Activated T-cell treated with anti-CD3 and anti-CD28 coated beads, Interleukin-2, amount 50 U/mL, for 24 hours (primary cell): ENCODE measurements at regions not wholly inside any gene's neighbourhood (a gene's known extent, or its start where the extent isn't known, plus 50 kb on each side); places are given as distances from the start of the nearest gene placed in this dataset.

Experiments used
- DNase-seq: peaks from one replicate; pipeline ENCODE4 v3.0.0-alpha.2; 2020
- H3K27ac Mint-ChIP-seq: 2 replicates; pipeline ENCODE4 v1.8.0; 2020; ENCODE audit warnings: mild to moderate bottlenecking, mixed read lengths
- H3K27me3 Mint-ChIP-seq: 2 replicates; pipeline ENCODE4 v1.8.0; 2020; ENCODE audit warnings: mixed read lengths
- H3K36me3 Mint-ChIP-seq: 2 replicates; pipeline ENCODE4 v1.8.0; 2020; ENCODE audit warnings: low read depth, mixed read lengths
- H3K4me1 Mint-ChIP-seq: 2 replicates; pipeline ENCODE4 v1.8.0; 2020; ENCODE audit warnings: low read depth, mixed read lengths
- H3K4me3 Mint-ChIP-seq: 2 replicates; pipeline ENCODE4 v1.8.0; 2020; ENCODE audit warnings: mild to moderate bottlenecking, moderate library complexity, mixed read lengths
- H3K9me3 Mint-ChIP-seq: 2 replicates; pipeline ENCODE4 v1.8.0; 2020; ENCODE audit warnings: mixed read lengths

- Mint-ChIP-seq H3K27me3 (no peaks in the 10 kb centered on the region), H3K4me1 (no peaks in the 10 kb centered on the region), H3K36me3 (no peaks in the 10 kb centered on the region), H3K27ac (no peak overlapping the region), H3K9me3 (peaks cover 23% of the 10 kb centered on the region), H3K4me3 (no peak overlapping the region)
- DNase-seq = no peak
Observed at GRCh38 chr16:72324578-72324977, 152.6 kb upstream of the PMFBP1 start.

- peaks cover 9% of the 10 kb centered on the region for H3K9me3 Mint-ChIP-seq
- H3K4me1 Mint-ChIP-seq = no peaks in the 10 kb centered on the region
- no peaks in the 10 kb centered on the region for H3K36me3 Mint-ChIP-seq
- H3K27ac Mint-ChIP-seq = no peak overlapping the region
- no peaks in the 10 kb centered on the region for H3K27me3 Mint-ChIP-seq
- H3K4me3 Mint-ChIP-seq = no peak overlapping the region
- no peak for DNase-seq
Observed at GRCh38 chr16:72317446-72317845, 145.5 kb upstream of the PMFBP1 start.

GRCh38 chr16:72313903-72314302 is 141.9 kb upstream of the PMFBP1 start:
- Mint-ChIP-seq H3K9me3 (peaks cover 3% of the 10 kb centered on the region), H3K4me3 (no peak overlapping the region), H3K4me1 (no peaks in the 10 kb centered on the region), H3K36me3 (no peaks in the 10 kb centered on the region), H3K27ac (no peak overlapping the region), H3K27me3 (no peaks in the 10 kb centered on the region)
- no peak for DNase-seq

- no peaks in the 10 kb centered on the region for H3K27me3 Mint-ChIP-seq
- H3K4me3 Mint-ChIP-seq = no peak overlapping the region
Observed at GRCh38 chr16:72312828-72313227, 140.9 kb upstream of the PMFBP1 start.

GRCh38 chr16:72311426-72311825 is 139.5 kb upstream of the PMFBP1 start:
- DNase-seq = no peak
- no peaks in the 10 kb centered on the region for H3K36me3 Mint-ChIP-seq

More at GRCh38 chr16:72312828-72313227, 140.9 kb upstream of the PMFBP1 start:
- Mint-ChIP-seq H3K27ac (no peak overlapping the region), H3K36me3 (no peaks in the 10 kb centered on the region), H3K4me1 (no peaks in the 10 kb centered on the region), H3K9me3 (peaks cover 6% of the 10 kb centered on the region)
- no peak for DNase-seq

GRCh38 chr16:72309001-72309400 is 137.0 kb upstream of the PMFBP1 start:
- H3K4me3 Mint-ChIP-seq = no peak overlapping the region
- H3K27ac Mint-ChIP-seq = no peak overlapping the region
- no peak for DNase-seq
- H3K27me3 Mint-ChIP-seq = no peaks in the 10 kb centered on the region
- H3K9me3 Mint-ChIP-seq = peaks cover 10% of the 10 kb centered on the region
- H3K4me1 Mint-ChIP-seq = no peaks in the 10 kb centered on the region
- no peaks in the 10 kb centered on the region for H3K36me3 Mint-ChIP-seq

More at GRCh38 chr16:72311426-72311825, 139.5 kb upstream of the PMFBP1 start:
- Mint-ChIP-seq H3K4me1 (no peaks in the 10 kb centered on the region), H3K9me3 (peaks cover 6% of the 10 kb centered on the region), H3K4me3 (no peak overlapping the region), H3K27ac (no peak overlapping the region), H3K27me3 (no peaks in the 10 kb centered on the region)

- DNase-seq = no peak
- Mint-ChIP-seq H3K27me3 (no peaks in the 10 kb centered on the region), H3K4me1 (no peaks in the 10 kb centered on the region), H3K4me3 (no peak overlapping the region), H3K36me3 (no peaks in the 10 kb centered on the region), H3K27ac (no peak overlapping the region), H3K9me3 (peaks cover 10% of the 10 kb centered on the region)
Observed at GRCh38 chr16:72308396-72308795, 136.4 kb upstream of the PMFBP1 start.

GRCh38 chr16:72302332-72302731 is 130.4 kb upstream of the PMFBP1 start:
- no peaks in the 10 kb centered on the region for H3K4me1 Mint-ChIP-seq
- no peaks in the 10 kb centered on the region for H3K27me3 Mint-ChIP-seq
- H3K36me3 Mint-ChIP-seq = no peaks in the 10 kb centered on the region
- H3K9me3 Mint-ChIP-seq = peaks cover 5% of the 10 kb centered on the region
- DNase-seq = no peak
- no peak overlapping the region for H3K4me3 Mint-ChIP-seq
- no peak overlapping the region for H3K27ac Mint-ChIP-seq

- H3K36me3 Mint-ChIP-seq = no peaks in the 10 kb centered on the region
- no peaks in the 10 kb centered on the region for H3K4me1 Mint-ChIP-seq
- H3K27me3 Mint-ChIP-seq = no peaks in the 10 kb centered on the region
Observed at GRCh38 chr16:72301523-72302236, 129.7 kb upstream of the PMFBP1 start.

GRCh38 chr16:72300892-72301291 is 128.9 kb upstream of the PMFBP1 start:
- Mint-ChIP-seq H3K27ac (no peak overlapping the region), H3K27me3 (no peaks in the 10 kb centered on the region), H3K4me3 (no peak overlapping the region), H3K9me3 (peaks cover 2% of the 10 kb centered on the region), H3K4me1 (no peaks in the 10 kb centered on the region), H3K36me3 (no peaks in the 10 kb centered on the region)
- DNase-seq = no peak

More at GRCh38 chr16:72301523-72302236, 129.7 kb upstream of the PMFBP1 start:
- peaks cover 5% of the 10 kb centered on the region for H3K9me3 Mint-ChIP-seq
- no peak for DNase-seq
- no peak overlapping the region for H3K27ac Mint-ChIP-seq
- H3K4me3 Mint-ChIP-seq = no peak overlapping the region

- no peak for DNase-seq
- H3K9me3 Mint-ChIP-seq = peaks cover 2% of the 10 kb centered on the region
- no peak overlapping the region for H3K4me3 Mint-ChIP-seq
- no peaks in the 10 kb centered on the region for H3K36me3 Mint-ChIP-seq
- no peak overlapping the region for H3K27ac Mint-ChIP-seq
- no peaks in the 10 kb centered on the region for H3K4me1 Mint-ChIP-seq
- H3K27me3 Mint-ChIP-seq = no peaks in the 10 kb centered on the region
Observed at GRCh38 chr16:72299684-72300243, 127.8 kb upstream of the PMFBP1 start.

GRCh38 chr16:72298961-72299360 is 127.0 kb upstream of the PMFBP1 start:
- Mint-ChIP-seq H3K4me1 (no peaks in the 10 kb centered on the region), H3K27ac (no peak overlapping the region), H3K9me3 (no peaks in the 10 kb centered on the region), H3K27me3 (no peaks in the 10 kb centered on the region), H3K4me3 (no peak overlapping the region), H3K36me3 (no peaks in the 10 kb centered on the region)
- DNase-seq = no peak

- H3K36me3 Mint-ChIP-seq = no peaks in the 10 kb centered on the region
- DNase-seq = no peak
- H3K9me3 Mint-ChIP-seq = no peaks in the 10 kb centered on the region
- H3K27me3 Mint-ChIP-seq = no peaks in the 10 kb centered on the region
- no peak overlapping the region for H3K27ac Mint-ChIP-seq
- H3K4me1 Mint-ChIP-seq = no peaks in the 10 kb centered on the region
- no peak overlapping the region for H3K4me3 Mint-ChIP-seq
Observed at GRCh38 chr16:72295914-72296313, 124.0 kb upstream of the PMFBP1 start.

GRCh38 chr16:72291531-72291981 is 119.6 kb upstream of the PMFBP1 start:
- H3K27me3 Mint-ChIP-seq = no peaks in the 10 kb centered on the region
- H3K9me3 Mint-ChIP-seq = no peaks in the 10 kb centered on the region
- H3K4me3 Mint-ChIP-seq = no peak overlapping the region
- no peaks in the 10 kb centered on the region for H3K36me3 Mint-ChIP-seq
- no peak for DNase-seq
- H3K27ac Mint-ChIP-seq = no peak overlapping the region
- H3K4me1 Mint-ChIP-seq = no peaks in the 10 kb centered on the region

- no peaks in the 10 kb centered on the region for H3K4me1 Mint-ChIP-seq
- no peaks in the 10 kb centered on the region for H3K36me3 Mint-ChIP-seq
- no peaks in the 10 kb centered on the region for H3K9me3 Mint-ChIP-seq
- H3K4me3 Mint-ChIP-seq = no peak overlapping the region
- DNase-seq = no peak
- H3K27me3 Mint-ChIP-seq = no peaks in the 10 kb centered on the region
- no peak overlapping the region for H3K27ac Mint-ChIP-seq
Observed at GRCh38 chr16:72291121-72291520, 119.2 kb upstream of the PMFBP1 start.
